AG08396 (cell line): ENCODE measurements at regions not wholly inside any gene's neighbourhood (a gene's known extent, or its start where the extent isn't known, plus 50 kb on each side); places are given as distances from the start of the nearest gene placed in this dataset.

Experiments used
- DNase-seq: peaks from one replicate; pipeline ENCODE4 v3.0.0; 2012; ENCODE audit warnings: low spot score, mixed read lengths

- DNase-seq = no peak
Observed at GRCh38 chr3:124092811-124093210, 100.9 kb upstream of the ROPN1 start.

DNA sequence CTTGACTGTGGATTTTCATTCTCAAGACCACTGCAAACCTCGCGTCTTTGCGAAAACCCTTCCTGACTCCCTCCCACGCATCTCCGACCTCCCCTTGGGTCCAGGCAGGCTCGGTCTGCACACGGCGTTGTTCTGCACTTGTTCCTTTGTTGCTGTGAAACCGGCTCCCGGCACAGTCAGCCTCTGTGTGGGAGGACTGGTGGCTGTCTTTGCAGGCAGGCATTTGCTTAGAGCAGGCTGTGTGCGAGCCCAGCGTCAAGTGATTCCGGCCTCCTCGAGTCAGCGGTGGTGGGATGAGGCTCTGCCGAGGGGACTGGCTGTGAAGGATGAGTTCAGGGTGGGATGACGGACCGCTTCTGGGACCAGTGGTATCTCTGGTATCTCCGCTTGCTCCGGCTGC lies 102.6 kb upstream of the ROPN1 start:
- DNase-seq = no peak

DNA sequence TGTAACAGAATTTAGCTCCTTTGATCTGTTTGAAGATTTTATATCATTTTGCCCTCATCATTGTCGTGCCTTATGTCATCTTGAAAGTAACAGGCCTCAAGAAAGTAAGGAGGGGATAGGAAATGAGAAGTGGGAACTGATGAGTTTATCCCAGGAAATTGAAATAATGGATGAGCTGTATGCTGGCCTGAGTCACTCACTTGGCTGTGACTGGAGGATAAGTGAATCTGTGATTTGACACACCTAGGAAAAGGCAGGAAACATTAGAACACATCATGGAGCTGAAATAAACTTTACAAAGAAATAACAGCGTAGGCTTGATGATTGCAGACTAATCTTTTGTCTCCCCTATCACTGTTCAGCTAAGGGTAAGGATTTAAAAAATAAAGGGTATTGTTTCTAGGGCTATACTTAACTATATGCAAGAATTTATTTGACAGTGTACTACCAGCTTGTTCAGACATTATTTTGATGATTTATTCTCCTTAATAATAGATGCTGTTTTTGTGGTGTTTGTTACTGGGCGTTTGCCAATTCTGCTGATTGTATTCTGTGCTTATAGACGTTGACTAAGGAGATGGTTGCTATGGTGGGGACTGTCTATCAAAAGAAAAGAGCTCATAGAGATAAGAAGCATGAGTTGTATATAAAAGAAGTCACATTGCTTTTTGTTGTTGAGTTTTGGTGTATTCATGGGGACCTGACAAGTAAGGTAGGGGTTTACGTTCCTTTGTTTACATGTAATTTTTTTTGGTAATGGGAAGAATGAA lies 105.6 kb upstream of the ROPN1 start:
- DNase-seq = no peak

GRCh38 chr3:124101643-124102042 lies 109.7 kb upstream of the ROPN1 start:
- DNase-seq = no peak

DNA sequence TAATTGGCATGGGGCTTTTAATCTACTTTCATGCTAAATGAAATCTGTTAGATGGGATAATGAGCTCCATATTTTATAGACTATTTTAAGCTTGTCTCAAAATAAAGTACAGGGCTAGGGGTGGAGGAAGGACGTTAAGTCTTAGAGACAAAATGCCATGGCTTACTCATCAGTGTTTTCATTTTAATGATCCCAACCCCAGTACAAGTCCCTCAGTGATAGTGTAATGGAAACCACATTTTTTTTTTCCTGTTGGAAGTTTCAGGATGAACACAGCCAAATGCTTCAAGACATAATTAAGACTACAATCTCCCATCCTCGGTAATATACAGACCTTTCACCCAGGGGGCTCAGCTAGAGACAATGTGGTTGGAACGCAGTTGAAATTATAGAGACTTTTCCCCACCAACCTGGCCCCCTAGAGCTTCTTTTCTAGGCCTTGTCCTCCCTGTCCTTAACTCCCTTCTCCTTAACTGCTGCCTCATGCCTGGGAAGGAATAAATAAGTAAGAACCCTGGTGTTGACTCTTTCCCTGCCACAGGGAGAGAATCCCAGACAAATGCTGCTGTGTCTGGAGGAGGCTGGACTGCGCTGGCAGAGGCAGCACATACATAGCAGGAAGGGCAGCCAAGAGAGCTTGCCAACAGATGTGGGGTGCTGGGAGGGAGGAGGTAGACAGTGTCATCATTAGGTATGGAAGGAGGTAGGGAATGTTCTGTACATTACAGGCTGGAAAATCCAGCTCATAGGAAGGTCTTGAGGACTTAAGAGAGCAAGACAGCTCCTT lies 115.4 kb upstream of the ROPN1 start:
- no peak for DNase-seq

GRCh38 chr3:124108446-124108845 lies 116.5 kb upstream of the ROPN1 start:
- DNase-seq = no peak

- no peak for DNase-seq
Observed at GRCh38 chr3:124113485-124113884, 121.6 kb upstream of the ROPN1 start.

DNA sequence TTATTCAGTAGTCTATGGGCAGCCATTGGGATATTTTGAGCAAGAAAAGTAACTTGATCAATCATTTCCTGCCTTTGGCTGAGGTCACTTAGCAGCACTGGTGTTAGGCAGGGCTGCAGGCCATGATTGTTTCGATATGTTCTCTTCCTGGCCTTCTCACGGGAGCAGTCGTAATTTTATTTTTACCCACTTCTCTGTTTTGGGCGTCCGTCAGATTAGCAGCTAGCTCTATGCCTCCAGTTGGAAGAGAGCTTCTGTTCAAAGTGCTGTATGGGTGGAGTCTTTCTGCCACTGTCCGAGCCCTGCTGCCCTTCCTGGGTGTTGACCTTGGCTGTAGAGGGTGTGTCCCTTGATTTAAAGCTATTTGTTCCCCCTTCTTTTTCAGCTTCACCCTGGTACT lies 123.4 kb upstream of the ROPN1 start:
- DNase-seq = no peak

DNA sequence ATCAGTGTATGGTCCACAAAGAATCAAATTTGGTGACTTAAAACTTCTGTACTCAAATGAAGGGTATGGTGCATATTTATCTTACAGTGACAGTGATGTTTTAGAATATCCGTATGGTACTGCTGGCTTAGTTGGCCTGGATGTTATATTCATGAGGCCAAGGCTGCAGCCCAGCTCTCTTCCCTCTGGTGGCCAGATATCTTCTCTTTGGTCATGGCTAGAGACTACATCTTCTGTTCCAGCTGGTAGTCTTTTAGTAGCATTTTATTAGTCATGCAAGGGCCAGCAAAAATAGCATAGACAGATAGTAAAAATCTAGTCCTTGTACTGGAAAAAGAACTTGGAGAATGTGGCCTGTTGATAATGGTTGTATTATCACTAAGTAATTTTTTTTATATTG lies 124.0 kb upstream of the ROPN1 start:
- DNase-seq = no peak

GRCh38 chr3:124116906-124117305 lies 125.0 kb upstream of the ROPN1 start:
- no peak for DNase-seq

DNA sequence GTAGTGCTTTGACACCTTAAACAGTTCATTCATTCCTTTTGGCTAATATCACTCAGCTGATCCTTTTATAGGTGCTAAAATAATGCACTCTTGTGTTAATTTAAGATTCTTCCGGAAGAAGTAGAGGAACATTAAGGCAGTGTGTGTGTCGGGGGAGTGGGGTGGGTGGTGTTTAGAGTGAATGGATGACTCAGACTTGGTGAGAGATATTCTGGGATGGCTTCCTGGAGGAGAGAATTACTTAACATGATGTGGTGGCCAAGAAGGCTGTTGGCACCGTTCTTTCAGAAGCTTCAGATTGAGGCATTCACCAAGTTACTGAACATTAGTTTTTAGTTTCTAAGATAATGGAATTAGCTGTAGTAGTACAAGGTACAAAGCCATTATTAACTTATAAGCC lies 125.6 kb upstream of the ROPN1 start:
- peak; percentile 38 for DNase-seq

- DNase-seq = no peak
Observed at GRCh38 chr3:124118397-124118796, 126.5 kb upstream of the ROPN1 start.

- peak; percentile 48 for DNase-seq
Observed at GRCh38 chr3:124119056-124119716, 127.3 kb upstream of the ROPN1 start.

DNA sequence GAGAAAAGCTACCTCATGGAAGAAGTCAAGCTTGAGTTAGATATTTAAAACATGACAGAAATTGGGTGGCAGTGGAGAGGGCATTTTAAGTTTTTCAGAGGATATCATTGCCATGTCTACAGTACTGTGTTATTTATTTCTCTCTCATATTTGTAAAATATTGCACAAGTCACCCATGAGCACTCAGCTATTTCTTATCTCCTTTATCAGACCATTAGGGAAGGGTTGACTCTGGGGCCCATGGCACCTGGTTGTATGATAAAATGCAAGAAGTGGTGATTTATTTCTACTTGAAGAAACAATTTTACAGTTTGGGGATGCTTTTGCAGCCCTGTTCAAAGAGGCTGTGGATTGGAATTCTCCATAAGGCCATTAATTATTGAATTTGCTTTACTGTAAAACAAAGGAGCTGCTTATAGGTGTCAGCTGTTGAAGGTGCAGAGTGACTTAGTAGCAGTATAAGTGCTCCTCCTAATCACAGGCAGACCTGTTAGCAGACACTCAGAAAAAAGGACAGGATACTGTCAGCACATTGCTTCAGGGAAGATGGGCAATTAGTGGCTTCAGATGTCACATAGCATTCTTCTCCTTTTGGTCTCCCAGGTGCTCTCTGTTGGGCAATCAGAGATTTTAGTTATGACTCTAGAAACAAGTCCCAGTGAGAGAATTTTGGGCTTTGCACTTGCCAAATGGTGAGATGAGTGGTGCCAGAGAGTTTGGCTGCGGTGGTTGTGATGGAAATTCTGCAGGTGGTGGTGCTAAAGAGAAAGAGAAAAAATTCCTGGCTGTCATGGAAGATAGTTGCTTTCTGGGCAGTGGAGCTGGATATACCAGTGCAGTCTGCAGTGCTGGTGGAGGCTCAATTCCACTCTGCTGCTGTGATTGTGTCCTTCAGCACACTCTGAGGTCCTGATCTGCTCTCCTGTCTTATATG lies 129.7 kb upstream of the ROPN1 start:
- no peak for DNase-seq

GRCh38 chr3:124125315-124125714 lies 133.4 kb upstream of the ROPN1 start:
- DNase-seq = no peak

DNA sequence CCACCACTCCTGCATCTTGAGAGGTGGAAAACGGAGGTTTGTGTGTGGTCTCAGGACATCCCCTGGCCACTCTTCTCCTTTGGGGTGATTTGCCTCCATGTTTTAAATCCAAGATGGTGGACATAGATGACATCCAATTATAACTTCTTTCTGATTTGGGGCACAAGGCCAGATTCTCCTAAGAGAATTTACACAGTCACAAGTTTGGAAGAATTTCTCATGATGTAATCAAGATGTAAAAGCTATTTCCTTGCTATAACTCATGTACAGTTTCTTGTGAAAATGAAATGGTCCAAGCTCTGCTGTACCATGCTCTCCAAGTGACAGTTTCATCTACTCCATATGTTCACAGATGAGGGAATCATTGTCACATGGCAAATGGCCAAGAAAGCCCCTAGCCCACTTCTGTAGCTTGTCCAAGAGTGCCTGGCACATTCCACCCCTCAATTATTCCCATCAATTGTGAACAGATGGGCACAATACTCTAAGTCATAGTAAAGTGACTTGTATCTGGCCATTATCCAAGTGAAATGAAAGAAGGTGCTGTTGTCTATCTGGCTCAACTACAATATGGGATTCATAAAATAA lies 134.6 kb upstream of the ROPN1 start:
- DNase-seq = no peak

GRCh38 chr3:124131158-124131557 lies 139.2 kb upstream of the ROPN1 start:
- DNase-seq = no peak

GRCh38 chr3:124131580-124131979 lies 139.7 kb upstream of the ROPN1 start:
- DNase-seq = no peak

DNA sequence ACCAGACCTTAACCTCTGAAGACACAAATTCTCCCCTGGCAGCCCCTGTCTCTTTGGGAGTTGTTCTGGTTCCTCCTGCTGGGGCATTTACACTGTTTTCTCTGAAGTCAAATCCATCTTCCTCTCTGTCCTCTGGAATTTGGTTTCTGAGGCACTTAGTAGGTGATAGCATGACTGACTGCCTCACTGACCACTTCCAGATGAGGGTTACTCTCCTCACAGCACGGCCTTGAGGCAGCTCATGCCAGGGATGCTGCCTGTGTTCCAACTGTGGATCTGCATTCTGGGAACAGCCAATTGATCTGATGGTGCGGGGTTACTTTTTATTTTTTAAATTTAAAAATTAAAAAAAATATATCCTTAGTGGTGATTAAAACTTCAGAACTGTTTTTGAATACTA lies 140.9 kb upstream of the ROPN1 start:
- no peak for DNase-seq

- no peak for DNase-seq
Observed at GRCh38 chr3:124133366-124133940, 141.5 kb upstream of the ROPN1 start.

GRCh38 chr3:124137216-124137615 lies 145.3 kb upstream of the ROPN1 start:
- no peak for DNase-seq
